Activated T-cell treated with anti-CD3 and anti-CD28 coated beads, Interleukin-2, amount 50 U/mL, for 48 hours (primary cell): ENCODE measurements at regions not wholly inside any gene's neighbourhood (a gene's known extent, or its start where the extent isn't known, plus 50 kb on each side); places are given as distances from the start of the nearest gene placed in this dataset.

Experiments used
- DNase-seq, 2 experiments: peaks; one replicate each; pipeline ENCODE4 v3.0.0-alpha.2; 2020

- no peak for DNase-seq
Observed at GRCh38 chr5:54739371-54739770, 221.8 kb downstream of the SNX18 start.

GRCh38 chr5:54738973-54739367 is 221.4 kb downstream of the SNX18 start:
- DNase-seq, result no peak

DNA sequence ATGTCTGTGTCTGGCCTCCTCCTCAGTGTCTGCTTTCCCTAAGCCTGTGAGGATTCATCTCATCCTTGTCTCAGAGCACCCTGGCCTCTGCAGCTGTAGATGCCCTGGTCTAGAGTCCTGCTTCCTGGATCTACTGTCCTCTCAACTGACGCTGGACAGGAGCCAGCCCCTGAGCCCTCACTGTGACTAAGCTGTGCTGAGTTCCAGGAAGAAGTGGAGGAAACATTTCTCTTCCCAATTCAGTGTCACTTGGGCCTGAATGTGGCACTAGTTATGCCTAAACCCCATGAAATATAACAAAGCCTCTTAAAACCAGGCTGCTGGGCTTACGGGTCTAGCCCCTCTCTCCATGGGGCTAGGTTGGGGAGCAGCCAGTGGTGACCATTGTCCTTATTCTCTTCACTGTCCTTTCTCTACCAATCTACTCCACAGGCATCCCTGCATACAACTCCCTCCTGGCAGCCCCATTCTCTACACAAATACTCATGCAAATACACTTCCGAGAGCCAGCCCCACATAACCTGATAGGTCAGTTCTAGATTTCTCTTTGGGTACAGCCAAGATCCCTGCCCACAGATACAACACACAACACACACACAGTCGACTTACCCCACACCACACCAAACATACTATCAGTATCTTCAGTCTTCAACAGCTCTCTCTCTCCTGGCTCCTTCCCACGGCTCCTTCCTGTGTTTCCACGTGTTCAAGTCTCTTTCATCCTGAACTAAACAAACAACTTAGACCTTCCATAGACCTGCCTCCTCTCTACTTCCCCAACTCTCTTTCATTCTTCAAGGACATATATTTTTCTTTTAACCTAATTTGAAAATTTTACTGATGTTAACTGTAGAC is 220.8 kb downstream of the SNX18 start:
- no peak for DNase-seq

GRCh38 chr5:54736003-54736797 is 218.6 kb downstream of the SNX18 start:
- DNase-seq, result no peak

GRCh38 chr5:54733101-54733500 is 215.5 kb downstream of the SNX18 start:
- no peak for DNase-seq

DNA sequence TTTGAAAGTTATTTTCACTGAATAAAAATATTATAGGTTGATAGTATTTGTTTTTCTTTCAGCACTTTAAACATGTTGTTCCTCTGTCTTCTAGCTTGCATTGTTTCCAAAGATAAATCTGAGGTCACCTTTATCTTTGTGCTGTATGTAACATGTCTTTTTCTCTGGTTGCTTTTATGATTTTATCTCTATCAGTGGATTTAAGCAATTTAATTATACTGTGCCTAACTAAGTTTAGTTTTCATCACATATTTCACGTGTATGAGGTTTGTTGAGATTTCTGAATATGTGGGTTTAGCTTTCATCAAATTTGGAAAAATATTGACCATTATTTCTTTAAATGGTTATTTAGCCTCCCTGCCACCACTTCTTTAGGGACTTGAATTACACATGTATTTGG is 214.5 kb downstream of the SNX18 start:
- DNase-seq, result no peak

GRCh38 chr5:54728588-54728915 is 211.0 kb downstream of the SNX18 start:
- no peak for DNase-seq

DNA sequence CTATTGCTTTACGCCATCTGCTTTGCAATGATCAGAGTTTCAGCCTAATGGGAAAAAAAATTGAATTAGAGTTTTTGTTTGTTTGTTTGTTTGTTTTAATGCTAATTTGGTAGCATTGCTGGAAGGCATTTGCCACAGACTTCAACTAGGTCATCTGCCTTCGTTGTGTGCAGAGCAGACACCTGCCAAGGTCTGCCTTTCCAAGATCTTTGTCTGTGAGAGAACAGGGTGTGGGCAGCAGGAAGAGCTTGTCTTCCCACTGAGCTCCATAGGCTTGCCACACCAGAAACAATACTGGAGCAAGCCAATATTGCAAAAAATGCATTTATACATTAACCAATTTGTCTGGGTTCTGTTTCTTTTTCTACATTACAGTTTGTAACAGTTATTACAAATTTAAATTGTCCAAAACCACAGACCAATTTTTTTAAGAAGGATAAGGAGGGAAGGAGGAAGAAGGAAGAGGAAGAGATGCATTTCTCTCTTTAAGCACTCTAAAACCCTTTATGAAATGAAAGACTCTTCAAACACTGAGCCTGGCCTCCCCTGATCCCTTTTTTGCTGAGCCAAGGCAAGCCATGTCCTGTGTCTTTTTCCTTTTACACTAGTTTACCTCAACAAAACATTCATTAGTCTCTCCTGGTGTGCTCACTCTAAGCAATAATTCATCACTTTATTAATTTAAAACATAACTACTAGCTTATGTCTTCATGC is 210.5 kb downstream of the SNX18 start:
- no peak for DNase-seq

- DNase-seq, result no peak
Observed at GRCh38 chr5:54725391-54726280, 208.1 kb downstream of the SNX18 start.

- no peak for DNase-seq
Observed at GRCh38 chr5:54722846-54723433, 205.4 kb downstream of the SNX18 start.

GRCh38 chr5:54721951-54722654 is 204.5 kb downstream of the SNX18 start:
- DNase-seq, result no peak

DNA sequence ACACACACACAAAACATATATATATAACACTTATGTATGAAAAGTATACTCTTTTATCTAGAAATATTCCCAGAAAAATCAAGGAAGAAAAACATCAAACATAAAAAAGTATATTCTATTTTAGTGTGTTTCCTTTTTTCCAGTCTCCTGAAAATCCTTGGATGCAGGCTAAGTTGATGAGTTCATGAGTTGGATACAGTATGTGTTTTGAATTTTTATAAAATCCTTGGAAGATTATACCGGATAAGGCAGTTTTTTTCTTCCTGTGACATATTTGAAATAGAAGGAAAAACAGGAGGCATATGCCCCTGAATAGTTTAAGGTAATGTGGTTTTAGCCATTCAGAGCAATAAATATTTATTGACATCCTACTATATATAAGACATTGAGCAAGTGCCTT is 203.6 kb downstream of the SNX18 start:
- no peak for DNase-seq

DNA sequence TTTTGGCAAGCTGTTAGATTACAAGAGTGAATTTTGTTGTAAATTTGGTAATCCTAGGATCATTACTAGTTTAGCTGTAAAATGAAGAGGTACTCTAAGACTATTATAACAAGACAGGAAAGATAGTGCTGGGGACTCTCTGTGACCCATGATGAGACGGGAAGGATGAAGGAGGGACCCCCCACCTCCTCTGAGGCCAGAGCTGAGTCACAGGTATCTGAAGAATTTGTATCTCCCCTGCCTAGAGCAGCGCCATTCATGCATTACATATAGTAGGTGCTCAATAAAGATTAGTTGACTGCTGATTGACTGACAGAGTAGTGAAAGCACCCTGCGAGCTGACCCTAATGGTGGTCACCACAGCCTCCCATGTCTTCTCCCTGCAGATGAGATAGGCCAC is 202.8 kb downstream of the SNX18 start:
- no peak for DNase-seq

GRCh38 chr5:54719384-54720283 is 202.1 kb downstream of the SNX18 start:
- no peak for DNase-seq

- no peak for DNase-seq
Observed at GRCh38 chr5:54718656-54719055, 201.1 kb downstream of the SNX18 start.

DNA sequence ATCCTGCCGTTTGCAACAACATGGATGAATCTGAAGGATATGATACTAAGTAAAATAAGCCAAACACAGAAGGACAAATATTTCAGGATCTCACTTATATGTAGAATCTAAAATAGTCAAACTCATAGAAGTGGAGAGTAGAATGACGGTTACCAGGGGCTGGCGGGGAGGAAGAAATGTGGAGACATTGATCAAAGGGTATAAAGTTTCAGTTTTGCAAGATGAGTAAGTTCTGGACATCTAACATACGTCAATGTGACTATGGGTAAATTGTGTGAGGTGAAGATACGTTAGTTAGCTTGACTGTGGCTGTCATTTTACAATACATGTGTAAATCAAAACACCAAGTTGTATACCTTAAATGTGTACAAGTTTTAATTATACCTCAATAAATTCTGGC is 200.3 kb downstream of the SNX18 start:
- DNase-seq, result peak; percentile 39 to 41

DNA sequence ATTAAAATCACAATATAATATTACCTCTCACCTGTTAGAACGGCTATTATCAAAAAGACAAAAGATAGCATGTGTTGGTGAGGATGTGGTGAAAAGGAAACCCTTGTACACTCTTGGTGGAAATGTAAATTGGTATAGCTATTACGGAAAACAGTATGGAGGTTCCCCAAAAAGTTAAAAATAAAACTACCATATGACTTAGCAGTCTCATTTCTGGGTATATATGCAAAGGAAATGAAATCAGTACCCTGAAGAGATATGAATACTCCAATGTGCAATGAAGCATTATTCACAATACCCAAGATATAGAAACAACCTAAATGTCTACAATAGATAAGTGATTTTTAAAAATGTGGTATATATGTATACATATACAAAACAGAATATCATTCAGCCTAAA is 199.9 kb downstream of the SNX18 start:
- no peak for DNase-seq

DNA sequence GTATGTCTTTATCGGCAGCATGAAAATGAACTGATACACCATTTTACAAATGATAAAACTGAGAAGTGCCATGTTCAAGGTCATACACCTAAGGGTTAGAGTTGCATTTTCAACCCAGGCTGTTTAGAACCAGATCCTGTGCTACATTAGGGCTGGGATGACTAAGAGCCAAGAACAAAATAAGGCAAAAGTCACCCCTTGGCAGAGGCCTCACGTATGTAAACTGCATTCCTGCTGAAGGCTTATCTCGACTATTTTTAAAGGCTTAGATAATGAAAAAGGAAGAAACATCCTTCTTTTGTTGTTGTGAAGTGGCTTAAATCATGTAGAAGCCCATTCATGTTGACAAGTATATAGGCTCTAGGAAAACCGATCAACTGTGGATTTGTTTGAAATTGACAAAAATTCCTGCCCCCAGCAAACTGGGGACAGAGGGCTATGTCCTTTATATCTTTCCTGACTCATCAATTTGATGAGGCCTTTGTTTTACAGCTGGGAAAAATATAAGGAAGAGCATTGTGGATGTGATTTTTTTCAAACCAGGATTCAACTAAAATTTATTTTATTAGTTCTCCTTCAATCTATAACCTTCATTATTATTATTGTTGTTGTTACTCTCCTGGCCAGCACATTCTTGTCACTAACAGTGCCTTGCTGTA is 196.5 kb downstream of the SNX18 start:
- no peak for DNase-seq

GRCh38 chr5:54709096-54709495 is 191.5 kb downstream of the SNX18 start:
- no peak for DNase-seq

DNA sequence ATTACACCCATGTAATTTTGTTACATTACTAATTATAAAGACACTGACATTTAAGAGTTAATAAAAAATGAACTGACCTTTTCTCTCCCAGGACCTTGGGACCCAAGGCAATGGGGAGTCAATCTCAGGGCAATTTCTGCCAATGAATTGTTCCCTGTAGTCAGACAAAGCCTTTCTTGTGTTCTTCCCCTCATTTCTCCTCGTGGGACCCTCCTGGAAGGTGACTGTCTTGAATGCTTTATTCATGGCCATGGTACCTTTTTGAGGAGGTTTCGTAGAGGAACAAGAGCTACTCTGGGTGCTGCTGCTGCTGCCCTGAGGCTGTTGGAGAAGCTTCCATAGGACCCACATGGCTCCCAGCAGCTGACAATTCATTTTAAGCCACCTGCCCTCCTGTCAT is 190.3 kb downstream of the SNX18 start:
- DNase-seq, result no peak
